H1 (cell line): ENCODE measurements at regions not wholly inside any gene's neighbourhood (a gene's known extent, or its start where the extent isn't known, plus 50 kb on each side); places are given as distances from the start of the nearest gene placed in this dataset.

Experiments used
- CTCF ChIA-PET: fragments of 300-600 bp; sonication (Branson Sonifier 250); formaldehyde crosslinking; loops from one replicate; lab custom pipeline; 2021; ENCODE audit not compliant: partially characterized antibody; lab: Charles Lee
- POLR2A ChIA-PET: fragments of 300-600 bp; sonication (Branson Sonifier 250); formaldehyde crosslinking; loops from one replicate; lab custom pipeline; 2021; ENCODE audit warnings: inconsistent platforms; ENCODE audit not compliant: partially characterized antibody; lab: Charles Lee
- DNase-seq, 2 experiments: peaks; one replicate each; pipeline versions ENCODE4 v3.0.0 to v3.0.0-alpha.2; 2010 to 2022; ENCODE audit warnings: low spot score in 2 of 2, low read depth in 1 of 2, mixed read lengths in 1 of 2
- FAIRE-seq: peaks from 2 replicates; lab custom pipeline; 2011; peaks lifted over from hg19 to GRCh38; lab: Jason Lieb, UNC
- H2AFZ ChIP-seq: 2 replicates; pipeline ENCODE4 v1.8.1; 2012; ENCODE audit warnings: low read length, inconsistent platforms
- H2AK5ac ChIP-seq: 2 replicates; pipeline ENCODE4 v1.6.1; 2013; ENCODE audit warnings: low read depth, low read length
- H2BK120ac ChIP-seq: replicated peaks from 2 replicates; pipeline ENCODE3; 2013; ENCODE audit warnings: low read depth, low read length, inconsistent platforms
- H2BK12ac ChIP-seq: 2 replicates; pipeline ENCODE4 v1.6.1; 2013; ENCODE audit warnings: low read depth, low read length
- H2BK15ac ChIP-seq: 2 replicates; pipeline ENCODE4 v1.6.1; 2013; ENCODE audit warnings: low read length
- H2BK20ac ChIP-seq: 2 replicates; pipeline ENCODE4 v1.6.1; 2013; ENCODE audit warnings: low read length
- H2BK5ac ChIP-seq: 2 replicates; pipeline ENCODE4 v1.6.1; 2013; ENCODE audit warnings: low read depth, low read length
- H3K14ac ChIP-seq: 2 replicates; pipeline ENCODE4 v1.6.1; 2013; ENCODE audit warnings: inconsistent platforms; ENCODE audit not compliant: insufficient read length
- H3K18ac ChIP-seq: 2 replicates; pipeline ENCODE4 v1.6.1; 2013; ENCODE audit warnings: low read length; ENCODE audit errors: extremely low read depth
- H3K23ac ChIP-seq: 2 replicates; pipeline ENCODE4 v1.6.1; 2013; ENCODE audit warnings: inconsistent platforms; ENCODE audit not compliant: insufficient read length
- H3K23me2 ChIP-seq: 2 replicates; pipeline ENCODE4 v1.6.1; 2013; ENCODE audit warnings: low read depth, low read length
- H3K27ac ChIP-seq: 2 replicates; pipeline ENCODE4 v1.6.1; 2011; ENCODE audit warnings: low read depth, low read length, inconsistent platforms
- H3K27me3 ChIP-seq, 4 experiments: replicated peaks in 1 of 4; 1 replicate in 1 of 4; 2 replicates in 3 of 4; pipeline versions ENCODE4 v1.6.1 to v1.8.1; 2011 to 2013; ENCODE audit warnings: low read length in 3 of 4, mild to moderate bottlenecking in 3 of 4, inconsistent platforms in 2 of 4, mixed read lengths in 2 of 4, moderate library complexity in 1 of 4; ENCODE audit not compliant: control insufficient read depth in 3 of 4, insufficient read depth in 3 of 4; ENCODE audit errors: extremely low read depth in 1 of 4
- H3K36me3 ChIP-seq, 4 experiments: 2 replicates each; pipeline versions ENCODE4 v1.6.1 to v1.8.1; 2011 to 2013; ENCODE audit warnings: mild to moderate bottlenecking in 4 of 4, low read length in 3 of 4, moderate library complexity in 2 of 4, control low read depth in 1 of 4, inconsistent platforms in 1 of 4; ENCODE audit not compliant: insufficient read depth in 4 of 4, control insufficient read depth in 2 of 4
- H3K4ac ChIP-seq: replicated peaks from 2 replicates; pipeline ENCODE3; 2013; ENCODE audit warnings: low read length, low read depth, mixed read lengths, inconsistent platforms; ENCODE audit not compliant: insufficient read length
- H3K4me1 ChIP-seq, 4 experiments: replicated peaks in 1 of 4; 1 replicate in 1 of 4; 2 replicates in 3 of 4; pipeline versions ENCODE4 v1.6.1 to v1.8.1; 2011 to 2013; ENCODE audit warnings: low read length in 3 of 4, inconsistent platforms in 2 of 4, mixed read lengths in 1 of 4; ENCODE audit not compliant: insufficient read depth in 4 of 4, control insufficient read depth in 3 of 4
- H3K4me2 ChIP-seq, 2 experiments: 2 replicates each; pipeline versions ENCODE4 v1.6.1 to v1.8.1; 2011 to 2013; ENCODE audit warnings: low read depth in 2 of 2, low read length in 2 of 2, control low read depth in 1 of 2, inconsistent platforms in 1 of 2, mild to moderate bottlenecking in 1 of 2; ENCODE audit not compliant: insufficient read depth in 1 of 2
- H3K4me3 ChIP-seq, 4 experiments: fragments of 200-600, 300-600 bp in 1 of 4; sonication (generic), shearing (Covaris generic), sonication (Bioruptor Twin) in 1 of 4; 2 replicates each; pipeline versions ENCODE4 v1.5.1 to v1.8.1; 2011 to 2016; ENCODE audit warnings: low read length in 4 of 4, low read depth in 3 of 4, control low read depth in 2 of 4, inconsistent platforms in 2 of 4, mild to moderate bottlenecking in 2 of 4, mixed read lengths in 1 of 4, moderate library complexity in 1 of 4; ENCODE audit not compliant: insufficient read depth in 2 of 4; ENCODE audit errors: extremely low read depth in 1 of 4
- H3K56ac ChIP-seq: replicated peaks from 2 replicates; pipeline ENCODE3; 2013; ENCODE audit warnings: low read depth, mild to moderate bottlenecking, mixed read lengths, low read length, inconsistent platforms; ENCODE audit not compliant: insufficient read length
- H3K79me1 ChIP-seq: 2 replicates; pipeline ENCODE4 v1.6.1; 2013; ENCODE audit warnings: low read depth, low read length, control low read depth
- H3K79me2 ChIP-seq, 2 experiments: 2 replicates each; pipeline versions ENCODE4 v1.6.1 to v1.8.1; 2012 to 2013; ENCODE audit warnings: low read length in 2 of 2, mild to moderate bottlenecking in 2 of 2, inconsistent platforms in 1 of 2; ENCODE audit not compliant: insufficient read depth in 2 of 2, control insufficient read depth in 1 of 2
- H3K9ac ChIP-seq, 4 experiments: replicated peaks in 1 of 4; 1 replicate in 1 of 4; 2 replicates in 3 of 4; pipeline versions ENCODE4 v1.6.1 to v1.8.1; 2011 to 2013; ENCODE audit warnings: low read depth in 3 of 4, low read length in 3 of 4, control low read depth in 2 of 4, mild to moderate bottlenecking in 2 of 4, moderate library complexity in 2 of 4, inconsistent platforms in 1 of 4; ENCODE audit errors: extremely low read depth in 1 of 4
- H3K9me3 ChIP-seq, 2 experiments: 2 replicates each; pipeline versions ENCODE4 v1.6.1 to v1.8.1; 2012 to 2013; ENCODE audit warnings: mild to moderate bottlenecking in 2 of 2, moderate library complexity in 2 of 2, control low read depth in 1 of 2, inconsistent platforms in 1 of 2, low read depth in 1 of 2, low read length in 1 of 2, mixed read lengths in 1 of 2; ENCODE audit not compliant: insufficient read depth in 2 of 2
- H4K20me1 ChIP-seq, 2 experiments: replicated peaks in 1 of 2; 2 replicates each; pipeline versions ENCODE3 to v1.8.1; 2011 to 2013; ENCODE audit warnings: inconsistent platforms in 2 of 2, low read length in 2 of 2, mild to moderate bottlenecking in 1 of 2; ENCODE audit not compliant: insufficient read depth in 2 of 2, control insufficient read depth in 1 of 2
- H4K5ac ChIP-seq: 2 replicates; pipeline ENCODE4 v1.6.1; 2013; ENCODE audit warnings: low read length, low read depth, mixed read lengths, inconsistent platforms; ENCODE audit not compliant: insufficient read length
- H4K8ac ChIP-seq: 2 replicates; pipeline ENCODE4 v1.8.0; 2013; ENCODE audit warnings: mild to moderate bottlenecking, moderate library complexity, low read length, inconsistent platforms; ENCODE audit not compliant: insufficient read depth; ENCODE audit errors: extremely low read depth
- H4K91ac ChIP-seq: replicated peaks from 2 replicates; pipeline ENCODE3; 2013; ENCODE audit warnings: low read length, mixed read lengths, inconsistent platforms; ENCODE audit not compliant: insufficient read length
- BCL11A ChIP-seq, 2 experiments: IDR thresholded peaks; one replicate each; pipeline ENCODE4 v1.6.1; 2011; ENCODE audit warnings: low read depth in 2 of 2, low read length in 2 of 2, mild to moderate bottlenecking in 2 of 2
- BRCA1 ChIP-seq: IDR thresholded peaks from 2 replicates; pipeline ENCODE4 v1.6.1; 2012; ENCODE audit warnings: low read depth, low read length, improper control_type of control experiment
- CEBPB ChIP-seq: IDR thresholded peaks from 2 replicates; pipeline ENCODE4 v1.6.1; 2012; ENCODE audit warnings: low read depth, low read length
- FOSL1 ChIP-seq: IDR thresholded peaks from 2 replicates; pipeline ENCODE4 v1.6.1; 2011; ENCODE audit warnings: mild to moderate bottlenecking, low read depth, low read length, moderate library complexity; ENCODE audit not compliant: insufficient read depth
- JUND ChIP-seq: IDR thresholded peaks from 2 replicates; pipeline ENCODE4 v1.6.1; 2011; ENCODE audit warnings: mild to moderate bottlenecking, improper control_type of control experiment, low read length
- KDM4A ChIP-seq: IDR thresholded peaks from one replicate; pipeline ENCODE4 v1.7.1; 2012; ENCODE audit warnings: low read depth, mild to moderate bottlenecking, moderate library complexity, low read length, inconsistent platforms; ENCODE audit not compliant: severe bottlenecking
- MAFK ChIP-seq: IDR thresholded peaks from 2 replicates; pipeline ENCODE4 v1.6.1; 2012; ENCODE audit warnings: low read depth, mild to moderate bottlenecking, improper control_type of control experiment, low read length
- POLR2A ChIP-seq, 2 experiments: IDR thresholded peaks; 1 replicate in 1 of 2; 2 replicates in 1 of 2; pipeline ENCODE4 v1.6.1; 2011; ENCODE audit warnings: low read depth in 2 of 2, low read length in 2 of 2, mild to moderate bottlenecking in 2 of 2; ENCODE audit errors: control extremely low read depth in 1 of 2
- SIX5 ChIP-seq: IDR thresholded peaks from 2 replicates; pipeline ENCODE4 v1.6.1; 2011; ENCODE audit warnings: mild to moderate bottlenecking, low read depth, low read length
- SP2 ChIP-seq: IDR thresholded peaks from 2 replicates; pipeline ENCODE4 v1.6.1; 2012; ENCODE audit warnings: mild to moderate bottlenecking, low read length, inconsistent platforms
- TAF1 ChIP-seq: IDR thresholded peaks from 2 replicates; pipeline ENCODE4 v1.6.1; 2011; ENCODE audit warnings: mild to moderate bottlenecking, low read depth, low read length
- WGBS, 2 experiments: shearing (Covaris generic) in 1 of 2; methylation state at CpG; one replicate each; pipeline versions ENCODE4 v1.1.6 to v1.1.7; 2013 to 2015; ENCODE audit warnings: low lambda C conversion rate in 2 of 2, mixed read lengths in 2 of 2, inconsistent platforms in 1 of 2, low coverage in 1 of 2, missing lambda C conversion rate in 1 of 2; ENCODE audit not compliant: insufficient replicate concordance in 2 of 2, insufficient coverage in 1 of 2, insufficient read length in 1 of 2; ENCODE audit errors: extremely low coverage in 1 of 2, missing lambda C conversion rate in 1 of 2; 5-methylcytosine and 5-hydroxymethylcytosine counted together

GRCh38 chr6:43971776-43972126, 155.5 kb downstream of the MRPL14 start:
- Histone ChIP-seq H3K27me3 (no peaks in the 10 kb centered on the region), H2AFZ (no peak overlapping the region), H3K4ac (no peak overlapping the region), H4K5ac (no peak overlapping the region), H3K9me3 (no peaks in the 10 kb centered on the region), H3K56ac (no peak overlapping the region), H3K9ac (no peak overlapping the region), H3K4me3 (no peak overlapping the region), H4K20me1 (no peaks in the 10 kb centered on the region), H2BK5ac (no peak overlapping the region), H2BK12ac (no peak overlapping the region), H2BK120ac (no peak overlapping the region), H3K23me2 (no peaks in the 10 kb centered on the region), H3K4me1 (peaks cover 0 to 8% (median under 1%) of the 10 kb centered on the region in 4 experiments; a peak in 3 of 7 replicates), H4K91ac (no peak overlapping the region), H3K36me3 (no peaks in the 10 kb centered on the region), H3K4me2 (no peak overlapping the region), H3K79me2 (no peaks in the 10 kb centered on the region), H4K8ac (no peak overlapping the region), H3K18ac (no peak overlapping the region), H3K27ac (no peak overlapping the region), H2AK5ac (no peak overlapping the region), H3K79me1 (no peaks in the 10 kb centered on the region), H2BK15ac (no peak overlapping the region; the same call in 1 of the 2 replicates), H3K14ac (no peak overlapping the region), H3K23ac (no peak overlapping the region), H2BK20ac (no peak overlapping the region)
- ChIA-PET POLR2A (interaction anchor here (0.6 to 1.5 kb wide), 4 partner anchors 13 to 100 kb away, joined by 3 to 4 read pairs (median 4); no protein-coding TSS in a partner anchor), CTCF (interaction anchor here (0.8 to 11.1 kb wide), 8 partner anchors 15 to 107 kb away, joined by 3 to 103 read pairs (median 3); no protein-coding TSS in a partner anchor)
- WGBS, 2 experiments = 94% methylated on average over 2 of the region's 2 CpGs; no CpG with 5 or more reads in 1 of the 2 experiments
- peak in 1 of 2 experiments; percentile 24 for DNase-seq
- no peak for FAIRE-seq
- TF ChIP-seq MAFK = no peak
- no peak for TF ChIP-seq POLR2A (IDR thresholded peaks at IDR 0.05; ENCODE audit: control extremely low read depth in 1 of 2, low read depth in 2 of 2, low read length in 2 of 2)
- TF ChIP-seq FOSL1 = no peak
- TF ChIP-seq JUND = no peak
- TF ChIP-seq TAF1 = no peak
- no peak for TF ChIP-seq CEBPB
- no peak for TF ChIP-seq BRCA1
- no peak for TF ChIP-seq SP2
- no peak for TF ChIP-seq KDM4A
- no peak for TF ChIP-seq SIX5
- TF ChIP-seq BCL11A (IDR thresholded peaks at IDR 0.05; ENCODE audit: low read depth in 2 of 2, low read length in 2 of 2) = no peak
